ENCODE measurements at regions not wholly inside any gene's neighbourhood (a gene's known extent, or its start where the extent isn't known, plus 50 kb on each side); places are given as distances from the start of the nearest gene placed in this dataset.

- TF ChIP-seq, protein P1, sequence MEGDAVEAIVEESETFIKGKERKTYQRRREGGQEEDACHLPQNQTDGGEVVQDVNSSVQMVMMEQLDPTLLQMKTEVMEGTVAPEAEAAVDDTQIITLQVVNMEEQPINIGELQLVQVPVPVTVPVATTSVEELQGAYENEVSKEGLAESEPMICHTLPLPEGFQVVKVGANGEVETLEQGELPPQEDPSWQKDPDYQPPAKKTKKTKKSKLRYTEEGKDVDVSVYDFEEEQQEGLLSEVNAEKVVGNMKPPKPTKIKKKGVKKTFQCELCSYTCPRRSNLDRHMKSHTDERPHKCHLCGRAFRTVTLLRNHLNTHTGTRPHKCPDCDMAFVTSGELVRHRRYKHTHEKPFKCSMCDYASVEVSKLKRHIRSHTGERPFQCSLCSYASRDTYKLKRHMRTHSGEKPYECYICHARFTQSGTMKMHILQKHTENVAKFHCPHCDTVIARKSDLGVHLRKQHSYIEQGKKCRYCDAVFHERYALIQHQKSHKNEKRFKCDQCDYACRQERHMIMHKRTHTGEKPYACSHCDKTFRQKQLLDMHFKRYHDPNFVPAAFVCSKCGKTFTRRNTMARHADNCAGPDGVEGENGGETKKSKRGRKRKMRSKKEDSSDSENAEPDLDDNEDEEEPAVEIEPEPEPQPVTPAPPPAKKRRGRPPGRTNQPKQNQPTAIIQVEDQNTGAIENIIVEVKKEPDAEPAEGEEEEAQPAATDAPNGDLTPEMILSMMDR (IDR thresholded peaks at IDR 0.05 in 8 of 11, conservative IDR thresholded peaks at IDR 0.05 in 3 of 11), result no peak
- no peak for TF ChIP-seq POLR2A (IDR thresholded peaks at IDR 0.05)
- no peak for TF ChIP-seq POLR2AphosphoS5 (IDR thresholded peaks at IDR 0.05)
Observed at GRCh38 chr3:5732081-5732480, 544.6 kb downstream of the EDEM1 start.

Data from spleen (tissue), 7 donors.